ENCODE measurements at regions not wholly inside any gene's neighbourhood (a gene's known extent, or its start where the extent isn't known, plus 50 kb on each side); places are given as distances from the start of the nearest gene placed in this dataset.

DNA sequence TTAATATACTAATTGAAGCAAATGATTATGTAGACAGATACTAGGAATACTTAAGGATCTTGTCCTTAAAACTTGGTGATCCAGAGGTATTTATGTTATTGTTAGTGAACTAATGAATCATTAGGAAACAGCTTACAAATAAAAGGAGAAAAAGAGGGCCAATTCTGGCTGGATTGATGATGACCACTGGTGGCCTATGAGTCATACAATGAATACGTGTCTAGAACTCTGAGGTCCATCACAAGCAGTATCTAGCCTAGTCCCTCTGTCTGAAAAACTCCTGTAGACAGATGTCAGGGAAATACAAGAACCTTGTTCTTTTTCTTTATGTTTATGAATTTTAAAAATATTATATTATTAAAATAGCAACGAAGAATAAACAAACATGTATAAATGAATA, 51.7 kb upstream of the RTL1 start:
- no peaks in the 10 kb centered on the region for H3K36me3 ChIP-seq
- ATAC-seq: no peak
- intact Hi-C loops (cut with DNase I): no loop called here
- H3K27ac ChIP-seq: no peak overlapping the region
- H3K9me3 ChIP-seq: no peaks in the 10 kb centered on the region
- no peak for TF ChIP-seq CTCF (IDR thresholded peaks at IDR 0.05)
- H3K4me3 ChIP-seq: no peak overlapping the region
- H3K4me1 ChIP-seq: no peaks in the 10 kb centered on the region
- H3K27me3 ChIP-seq: no peaks in the 10 kb centered on the region
- no peak for DNase-seq

- Histone ChIP-seq H3K4me3 (no peak overlapping the region), H3K9me3 (no peaks in the 10 kb centered on the region), H3K27ac (no peak overlapping the region), H3K36me3 (no peaks in the 10 kb centered on the region), H3K4me1 (no peaks in the 10 kb centered on the region), H3K27me3 (no peaks in the 10 kb centered on the region)
- no peak for TF ChIP-seq CTCF (IDR thresholded peaks at IDR 0.05)
- ATAC-seq (no peak), DNase-seq (no peak)
- intact Hi-C loops (cut with DNase I): no loop called here
Measured at GRCh38 chr14:100962494-100962893, 59.0 kb upstream of the RTL1 start.

GRCh38 chr14:100965296-100965695, 61.8 kb upstream of the RTL1 start:
- ATAC-seq: no peak
- intact Hi-C loops (cut with DNase I): no loop called here

DNA sequence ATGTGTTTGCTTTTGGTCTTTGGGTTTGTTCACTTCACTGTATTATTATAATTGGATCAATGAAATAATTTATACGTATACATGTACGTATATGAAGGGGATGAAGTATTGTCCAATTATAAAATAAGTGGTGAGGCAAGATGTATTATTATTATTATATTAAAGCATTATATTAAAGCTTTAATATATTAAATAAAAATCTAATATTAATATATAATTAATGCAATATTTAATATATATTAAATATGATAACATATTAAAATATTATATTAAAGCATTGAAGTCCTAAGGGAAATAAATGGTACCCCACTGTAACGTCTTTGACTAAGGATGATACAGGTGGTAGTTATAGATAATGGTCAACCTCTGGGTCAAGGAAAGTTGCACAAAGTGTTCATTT, 63.7 kb upstream of the RTL1 start:
- ATAC-seq: no peak
- intact Hi-C loops (cut with DNase I): no loop called here
- no peak for DNase-seq

More at GRCh38 chr14:100965296-100965695, 61.8 kb upstream of the RTL1 start:
- H3K27ac ChIP-seq: no peak overlapping the region
- H3K9me3 ChIP-seq: no peaks in the 10 kb centered on the region
- H3K4me1 ChIP-seq: no peaks in the 10 kb centered on the region
- no peaks in the 10 kb centered on the region for H3K27me3 ChIP-seq
- no peak overlapping the region for H3K4me3 ChIP-seq
- H3K36me3 ChIP-seq: no peaks in the 10 kb centered on the region
- DNase-seq: no peak
- no peak for TF ChIP-seq CTCF (IDR thresholded peaks at IDR 0.05)

GRCh38 chr14:100967930-100968329, 64.4 kb upstream of the RTL1 start:
- Histone ChIP-seq H3K27ac (no peak overlapping the region), H3K36me3 (no peaks in the 10 kb centered on the region), H3K9me3 (no peaks in the 10 kb centered on the region), H3K4me3 (no peak overlapping the region), H3K27me3 (no peaks in the 10 kb centered on the region), H3K4me1 (no peaks in the 10 kb centered on the region)
- intact Hi-C loops (cut with DNase I): no loop called here
- ATAC-seq (no peak), DNase-seq (no peak)
- no peak for TF ChIP-seq CTCF (IDR thresholded peaks at IDR 0.05)

More for the DNA sequence above, 63.7 kb upstream of the RTL1 start:
- H3K36me3 ChIP-seq: no peaks in the 10 kb centered on the region
- no peaks in the 10 kb centered on the region for H3K27me3 ChIP-seq
- TF ChIP-seq CTCF (IDR thresholded peaks at IDR 0.05): no peak
- H3K4me1 ChIP-seq: no peaks in the 10 kb centered on the region
- H3K4me3 ChIP-seq: no peak overlapping the region
- no peaks in the 10 kb centered on the region for H3K9me3 ChIP-seq
- no peak overlapping the region for H3K27ac ChIP-seq

Data from left lung (tissue), 4 donors.